HG03039 (cell line): ENCODE measurements at regions not wholly inside any gene's neighbourhood (a gene's known extent, or its start where the extent isn't known, plus 50 kb on each side); places are given as distances from the start of the nearest gene placed in this dataset.

Experiments used
- ATAC-seq: cut with Tn5 transposase; IDR thresholded peaks from one replicate; pipeline ENCODE4 v1.9.1; 2021; ENCODE audit warnings: mild to moderate bottlenecking, moderate library complexity; ENCODE audit not compliant: unreplicated experiment

DNA sequence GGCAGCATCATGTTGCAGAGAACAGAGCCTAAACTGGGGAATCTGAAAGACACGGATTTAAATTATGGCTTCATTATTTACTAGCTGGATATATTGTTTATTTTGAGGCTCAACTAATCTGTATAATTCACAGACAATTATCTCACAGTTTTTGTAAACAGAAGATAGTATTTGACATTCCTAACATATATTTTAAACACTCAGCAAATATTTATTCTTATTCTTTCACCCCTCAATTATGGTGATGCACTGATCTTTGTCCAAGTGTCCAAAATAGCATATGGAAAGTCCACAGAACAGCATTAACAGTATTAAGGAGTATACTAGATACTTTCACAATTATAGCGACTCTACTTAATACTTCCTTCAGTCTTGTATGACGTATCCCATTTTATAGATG lies 257.0 kb downstream of the ADGRG6 start:
- ATAC-seq, result no peak

DNA sequence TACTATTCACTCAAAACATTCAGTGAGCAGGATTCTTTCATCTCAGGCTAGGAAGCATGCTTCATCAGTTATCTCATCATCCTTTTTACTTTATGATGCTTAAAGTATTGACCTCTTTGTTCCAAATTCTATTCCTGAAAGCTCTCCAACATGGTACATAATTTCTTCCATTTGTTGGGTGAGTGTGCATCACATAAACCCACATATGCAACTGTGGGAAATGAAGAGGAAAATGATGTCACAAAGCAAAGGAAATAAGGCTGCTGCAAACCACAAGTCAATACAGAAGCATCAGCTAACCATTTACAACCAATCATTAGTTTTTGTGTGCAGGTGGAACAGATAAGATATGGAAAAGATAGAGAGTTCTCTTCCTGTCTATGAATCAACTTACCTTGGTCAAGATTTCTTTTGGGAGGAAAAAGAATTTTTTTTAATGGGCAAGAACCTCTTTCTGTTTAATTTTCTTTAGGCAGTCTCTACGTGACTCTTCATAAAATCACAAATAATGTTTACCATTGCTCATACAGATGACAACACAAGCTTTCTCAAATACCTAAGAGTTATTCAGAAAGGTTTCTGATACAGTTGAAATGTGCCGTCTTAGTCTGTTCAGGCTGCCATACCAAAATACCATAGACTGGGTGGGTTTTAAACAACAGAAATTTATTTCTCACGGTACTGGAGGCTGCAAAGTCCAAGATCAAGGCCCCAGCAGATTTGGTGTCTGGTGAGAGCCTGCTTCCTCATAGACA lies 259.9 kb downstream of the ADGRG6 start:
- ATAC-seq, result no peak

DNA sequence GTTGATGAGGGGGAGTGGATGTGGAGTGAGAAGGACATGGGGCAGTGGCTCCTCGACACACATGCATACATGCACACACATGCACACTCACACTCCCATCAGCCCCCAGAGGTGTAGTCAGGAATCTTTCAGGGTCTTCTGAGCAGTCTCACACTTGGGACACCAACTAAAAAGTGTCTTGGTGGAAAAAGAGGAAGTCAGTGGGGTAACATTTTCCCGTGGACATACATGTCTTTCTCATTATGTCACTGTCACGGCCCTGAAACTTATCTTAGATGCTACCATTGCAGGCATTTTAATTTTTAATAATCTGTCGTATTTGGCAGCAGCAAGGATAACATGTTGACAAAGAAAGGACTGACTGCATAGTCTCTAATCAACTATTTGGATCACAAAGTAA lies 261.1 kb downstream of the ADGRG6 start:
- ATAC-seq, result no peak

DNA sequence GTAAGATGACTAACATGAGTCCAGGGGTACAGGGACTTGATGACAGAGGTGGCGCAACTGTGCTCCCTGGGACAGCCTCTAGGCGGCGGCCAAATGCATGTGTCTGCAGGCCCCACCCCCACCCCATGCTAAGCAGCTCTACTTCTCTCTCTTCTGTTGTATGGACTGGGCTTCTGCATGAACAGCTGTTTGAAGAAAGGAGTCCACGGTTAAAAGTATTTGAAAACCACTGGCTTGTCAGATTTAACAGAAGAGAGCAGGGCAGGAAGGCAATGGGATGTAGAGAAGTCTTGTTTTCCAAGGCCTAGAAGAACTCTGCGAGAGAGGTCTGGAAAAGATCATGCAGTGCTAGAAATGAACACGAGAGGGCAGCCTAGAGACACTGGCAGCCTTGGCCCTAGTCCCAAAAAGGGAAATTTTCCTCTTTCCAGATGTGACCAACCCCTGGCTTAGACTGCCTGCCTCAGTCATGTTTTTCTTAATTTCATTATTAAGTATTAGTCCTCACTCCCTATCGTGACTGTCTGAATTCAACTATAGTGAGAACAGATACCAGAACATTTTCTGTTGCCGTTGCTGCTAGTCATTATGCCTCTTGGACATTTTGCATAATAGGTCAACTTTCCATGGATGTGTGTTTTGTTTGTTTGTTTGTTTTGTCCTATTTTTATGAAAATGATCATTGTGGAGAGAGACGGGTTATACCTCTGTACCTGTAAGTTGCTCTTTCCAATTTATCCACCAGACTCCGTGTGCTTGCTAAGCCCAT lies 265.0 kb downstream of the ADGRG6 start:
- ATAC-seq, result peak; percentile 73

DNA sequence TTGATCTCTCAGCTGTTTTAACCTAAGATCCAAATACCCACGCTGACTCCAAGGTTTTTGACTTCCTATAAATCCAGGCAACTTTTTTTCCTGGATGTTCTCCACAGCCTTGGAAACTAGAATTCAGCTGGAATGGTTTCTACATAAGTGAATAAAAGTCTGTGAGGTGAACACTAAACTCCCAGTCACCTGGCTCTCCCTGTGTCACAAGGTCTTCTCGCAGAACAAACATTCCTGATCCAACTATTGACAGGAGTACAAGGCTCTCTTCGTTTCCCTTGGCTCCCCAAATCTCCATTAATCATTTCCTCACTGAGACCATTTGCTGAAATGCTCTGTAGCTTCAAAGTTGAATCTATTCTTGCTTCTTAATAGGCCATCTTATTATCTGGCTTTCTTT lies 265.7 kb downstream of the ADGRG6 start:
- ATAC-seq, result no peak

DNA sequence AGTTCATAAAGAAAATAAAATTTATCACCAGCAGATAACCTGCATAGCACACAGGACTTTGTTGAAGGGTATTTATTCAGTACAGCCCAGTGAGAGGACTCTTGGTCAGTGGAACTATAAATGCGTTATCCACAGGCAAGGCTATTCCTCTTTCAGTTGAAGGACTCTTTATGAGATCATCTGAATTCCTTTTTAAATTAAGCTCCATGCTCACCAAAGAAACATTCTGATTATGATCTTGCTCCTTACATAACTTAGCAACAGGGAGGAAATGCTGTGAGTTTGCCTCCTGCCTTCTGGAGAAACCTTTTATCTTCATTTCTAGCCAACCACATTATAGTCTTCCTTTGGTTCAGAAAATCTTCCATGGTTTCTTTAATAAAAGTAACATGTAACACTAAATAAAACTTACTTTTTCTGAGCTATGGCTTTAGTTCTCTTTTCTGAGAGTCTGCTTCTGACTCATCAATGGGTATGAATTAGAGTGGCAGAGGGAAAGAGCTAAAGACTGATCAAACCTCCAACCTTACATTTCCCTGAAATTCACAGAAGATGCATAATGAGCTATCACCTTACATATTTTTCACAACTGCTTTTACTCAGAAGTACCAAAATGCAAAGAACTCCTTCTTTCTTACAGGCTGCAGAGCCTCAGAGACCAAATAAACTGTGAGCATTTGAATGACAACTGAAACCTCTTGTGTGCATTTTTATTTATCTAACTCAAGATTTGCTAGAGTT lies 267.2 kb downstream of the ADGRG6 start:
- no peak for ATAC-seq

DNA sequence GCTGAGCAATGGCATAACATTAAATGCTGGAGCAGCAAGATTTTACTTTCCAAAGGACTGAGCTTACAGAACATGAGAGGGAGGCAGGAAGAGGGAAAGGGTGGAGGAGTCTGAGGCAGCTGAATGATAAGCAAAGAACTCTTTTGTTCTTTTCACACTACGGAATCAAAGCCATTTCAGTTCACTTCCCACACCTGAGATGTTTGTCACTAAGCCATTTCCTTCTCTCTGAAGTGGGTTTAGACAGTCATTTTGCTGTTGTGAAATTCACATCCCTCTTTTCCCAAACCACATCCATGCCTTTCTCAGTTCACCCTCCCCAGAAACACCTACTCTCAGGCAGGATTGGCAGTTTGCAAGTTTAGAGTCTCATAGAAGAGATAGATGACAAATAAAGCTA lies 267.9 kb downstream of the ADGRG6 start:
- ATAC-seq, result no peak

DNA sequence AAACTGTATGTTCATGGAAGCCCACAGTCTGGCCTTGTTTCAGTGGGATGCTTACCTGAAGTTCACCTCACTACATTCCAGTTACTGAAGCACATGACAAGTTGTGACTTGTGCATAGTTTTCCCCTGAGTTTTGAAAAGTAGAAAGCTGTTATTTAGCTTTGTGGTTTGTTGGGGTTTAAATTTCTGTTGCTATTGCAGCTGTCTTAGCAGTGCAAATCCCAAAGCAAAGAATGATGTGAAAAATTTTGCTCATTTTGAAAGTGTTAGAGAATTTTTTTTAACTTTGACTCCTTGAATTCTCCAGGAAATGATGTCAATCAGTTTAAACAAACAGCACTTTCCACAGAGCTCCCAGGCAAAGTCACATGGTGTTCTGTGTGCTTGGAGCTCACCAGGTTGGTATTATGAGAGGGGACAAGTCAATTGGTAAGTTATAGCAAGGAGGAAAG lies 268.4 kb downstream of the ADGRG6 start:
- no peak for ATAC-seq

DNA sequence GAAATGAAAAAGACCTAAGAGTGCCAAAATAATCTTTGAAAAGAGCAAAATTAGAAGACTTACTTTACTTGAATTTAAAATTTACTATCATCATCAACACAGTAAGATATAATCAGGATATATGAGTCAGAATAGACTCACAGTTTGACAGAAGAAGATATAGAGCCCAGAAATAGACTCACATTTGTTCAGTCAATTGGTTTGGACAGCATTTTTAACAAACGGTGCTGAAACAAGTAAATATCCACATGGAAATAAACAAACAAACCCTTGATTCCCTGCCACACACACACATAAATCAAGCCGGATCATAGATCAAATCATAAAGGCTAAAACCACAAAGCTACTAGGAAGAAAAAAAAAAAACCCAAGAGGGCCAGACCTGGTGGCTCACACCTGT lies 291.1 kb downstream of the ADGRG6 start:
- no peak for ATAC-seq

DNA sequence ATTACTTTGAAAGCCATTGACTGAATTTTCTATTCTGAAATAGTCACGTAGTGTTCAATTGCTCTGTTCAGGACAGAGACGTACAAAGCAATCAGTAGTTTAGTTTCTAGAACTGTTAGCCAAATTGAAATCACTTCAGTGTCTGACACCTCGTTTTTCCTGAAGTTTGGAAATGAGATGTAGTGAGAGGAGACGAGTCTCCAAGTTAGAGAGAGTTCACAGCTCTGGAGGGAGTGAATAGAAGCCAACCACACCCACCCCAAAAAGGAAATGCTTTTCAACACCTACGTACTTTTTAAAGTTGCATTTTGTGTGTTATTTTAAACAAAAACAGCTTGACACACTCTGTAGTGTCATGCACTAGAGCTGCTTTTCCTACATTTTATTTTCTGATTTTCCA lies 296.0 kb downstream of the ADGRG6 start:
- ATAC-seq, result no peak

DNA sequence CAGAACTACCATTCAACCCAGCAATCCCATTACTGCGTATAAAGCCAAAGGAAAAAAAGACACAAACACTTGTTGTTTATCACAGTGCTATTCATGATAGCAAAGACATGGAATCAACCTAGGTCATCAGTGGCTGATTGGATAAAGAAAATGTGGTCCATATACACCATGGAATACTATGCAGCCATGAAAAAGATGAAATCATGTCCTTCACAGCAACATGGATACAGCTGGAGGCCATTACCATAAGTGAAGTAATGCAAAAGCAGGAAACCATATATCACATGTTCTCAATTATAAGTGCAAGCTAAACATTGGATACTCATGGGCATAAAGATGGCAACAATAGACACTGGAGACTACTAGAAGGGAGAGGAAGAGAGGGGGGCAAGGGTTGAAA lies 299.6 kb downstream of the ADGRG6 start:
- ATAC-seq, result no peak

DNA sequence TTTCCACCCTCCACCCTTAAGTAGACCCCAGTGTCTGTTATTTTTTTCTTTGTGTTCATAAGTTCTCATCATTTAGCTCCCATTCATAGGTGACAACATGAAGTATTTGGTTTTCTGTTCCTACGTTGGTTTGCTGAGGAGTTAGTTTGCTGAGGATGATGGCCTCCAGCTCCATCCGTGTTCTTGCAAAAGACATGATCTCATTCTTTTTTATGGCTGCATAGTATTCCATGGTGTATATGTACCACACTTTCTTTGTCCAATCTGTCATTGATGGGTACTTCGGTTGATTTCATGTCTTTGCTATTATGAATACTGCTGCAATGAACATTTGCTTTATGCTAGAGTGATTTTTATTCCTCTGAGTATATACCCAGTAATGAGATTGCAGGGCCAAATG lies 301.2 kb downstream of the ADGRG6 start:
- ATAC-seq, result no peak

DNA sequence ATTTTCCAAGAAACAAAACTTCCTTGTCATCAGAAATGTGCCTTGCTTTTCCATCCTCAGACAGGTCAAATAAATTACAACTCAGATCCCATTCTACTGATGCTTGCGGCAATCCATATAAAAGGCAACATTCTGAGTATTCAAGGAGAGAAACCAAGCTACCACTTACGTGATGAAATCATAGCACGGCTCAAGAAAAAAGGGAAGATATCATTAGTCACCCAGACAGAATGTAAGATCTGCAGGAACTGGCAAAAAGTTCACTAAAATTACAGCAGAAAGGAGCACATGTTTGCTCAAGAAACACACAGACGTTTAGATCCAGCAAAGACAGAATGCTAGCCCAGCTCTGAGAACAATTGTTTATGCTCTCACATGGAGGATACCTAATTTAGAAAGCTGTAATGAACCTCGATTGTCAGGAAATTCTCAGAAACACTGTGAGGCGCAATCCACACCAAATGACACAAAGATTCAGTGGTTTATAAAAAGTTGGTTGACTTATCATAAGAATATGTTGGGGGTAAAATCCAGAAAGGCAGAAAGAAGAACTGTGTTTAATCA lies 304.2 kb downstream of the ADGRG6 start:
- ATAC-seq, result no peak

DNA sequence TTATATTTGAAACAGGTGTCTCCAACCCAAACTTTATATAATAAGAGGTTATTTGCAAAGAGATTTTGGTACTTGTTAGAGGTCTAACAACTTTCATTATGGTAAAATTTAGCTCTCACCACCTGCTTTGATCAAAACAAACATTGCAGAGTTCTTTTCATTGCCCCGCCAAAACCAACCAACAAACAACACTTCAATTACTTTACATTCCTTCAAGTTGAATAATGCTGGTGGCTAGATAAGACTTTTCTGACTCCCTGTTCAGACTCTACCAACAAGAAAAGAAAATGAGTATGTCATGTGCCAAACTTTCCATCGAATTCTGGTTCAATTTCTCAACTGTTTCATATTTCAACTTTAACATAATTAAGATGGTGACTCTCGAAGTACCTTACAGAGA lies 311.1 kb downstream of the ADGRG6 start:
- ATAC-seq, result no peak

DNA sequence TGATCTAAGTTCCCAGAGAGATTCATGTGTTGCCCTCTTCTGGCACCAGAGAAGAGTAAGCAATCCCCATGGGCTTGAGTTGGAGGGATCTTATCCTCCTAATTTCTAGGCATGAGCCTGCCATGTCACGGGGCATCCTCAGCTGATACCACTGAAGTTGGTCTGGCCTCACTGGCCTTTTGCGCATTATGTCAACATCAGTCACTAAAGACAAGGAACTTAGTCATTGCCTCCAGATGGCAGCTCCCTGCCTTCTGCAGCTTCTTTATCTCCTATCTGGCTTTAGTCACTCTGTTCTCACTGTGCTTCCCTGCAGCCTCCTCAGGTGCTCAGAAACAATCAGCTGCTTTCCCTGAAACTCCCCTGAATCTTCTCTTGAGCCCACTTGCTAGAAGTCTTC lies 312.2 kb downstream of the ADGRG6 start:
- ATAC-seq, result no peak

DNA sequence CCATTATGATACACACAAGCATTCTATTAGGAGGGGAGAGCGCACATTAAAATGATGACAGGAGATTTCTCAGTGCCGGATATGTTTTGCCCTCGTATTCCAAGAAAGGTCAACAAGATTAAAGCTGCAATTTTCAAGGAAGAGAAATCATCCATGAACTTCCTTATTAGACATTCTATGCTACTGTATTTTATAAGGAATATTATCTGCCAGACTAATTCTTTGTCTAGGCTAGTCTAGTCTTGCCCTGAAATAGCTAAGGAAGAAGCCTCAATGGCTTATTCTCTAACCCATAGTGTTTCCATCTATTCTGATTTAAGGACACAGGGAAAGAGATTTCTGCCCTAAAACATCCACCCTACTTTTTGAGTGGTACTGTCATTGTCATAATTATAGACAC lies 315.4 kb downstream of the ADGRG6 start:
- no peak for ATAC-seq

DNA sequence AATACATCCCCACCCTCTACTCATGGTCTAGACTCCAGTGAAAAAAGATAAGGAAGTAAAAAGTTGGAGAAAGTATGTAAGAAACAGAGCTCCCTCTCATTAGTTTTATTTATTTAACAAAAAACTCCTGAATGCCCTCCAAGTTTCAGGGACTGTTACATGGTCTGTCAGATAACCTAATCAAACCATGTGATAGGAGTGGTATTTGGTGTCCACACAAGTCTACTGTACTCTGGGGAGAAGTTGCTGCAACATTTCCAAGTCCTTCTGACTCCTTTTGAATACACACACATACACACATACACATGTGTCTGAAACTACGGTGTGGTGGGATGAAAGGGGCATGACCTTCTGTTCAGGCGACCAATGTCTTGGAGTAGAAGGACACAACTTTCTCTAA lies 320.0 kb downstream of the ADGRG6 start:
- no peak for ATAC-seq

DNA sequence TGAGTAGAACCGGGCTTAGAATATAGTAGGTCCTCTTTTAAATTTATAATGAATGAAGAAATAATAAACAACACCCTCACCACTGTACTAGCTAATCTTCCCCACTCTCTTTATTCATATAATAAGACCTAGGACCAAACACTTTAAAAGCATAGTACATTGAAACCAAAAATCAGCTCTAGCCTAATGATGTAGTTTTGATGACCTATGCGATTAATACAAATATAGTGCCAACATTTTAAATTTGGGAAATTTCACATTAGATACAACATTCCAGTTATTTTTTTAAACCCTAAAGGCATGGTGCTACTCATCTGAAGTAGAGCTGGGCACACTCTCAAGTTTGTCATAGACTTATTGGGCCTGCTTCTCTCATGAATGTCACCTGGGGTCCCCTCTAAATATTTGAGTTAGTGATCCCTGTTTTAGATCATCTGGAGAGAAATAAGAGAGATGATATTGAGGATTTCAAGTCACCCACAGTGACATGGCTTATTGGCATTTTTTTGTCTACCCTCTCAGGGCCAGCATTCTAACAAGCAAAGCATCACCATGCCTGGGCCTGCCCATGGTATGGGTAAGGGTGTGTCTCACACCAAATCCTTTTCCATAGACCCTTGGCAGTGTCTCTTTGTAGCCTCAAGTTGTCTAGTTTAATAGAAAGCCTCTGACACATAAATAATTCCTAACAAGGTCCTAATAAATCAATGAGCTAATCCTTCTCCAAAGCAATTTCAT lies 319.8 kb downstream of the HIVEP2 start:
- ATAC-seq, result no peak

DNA sequence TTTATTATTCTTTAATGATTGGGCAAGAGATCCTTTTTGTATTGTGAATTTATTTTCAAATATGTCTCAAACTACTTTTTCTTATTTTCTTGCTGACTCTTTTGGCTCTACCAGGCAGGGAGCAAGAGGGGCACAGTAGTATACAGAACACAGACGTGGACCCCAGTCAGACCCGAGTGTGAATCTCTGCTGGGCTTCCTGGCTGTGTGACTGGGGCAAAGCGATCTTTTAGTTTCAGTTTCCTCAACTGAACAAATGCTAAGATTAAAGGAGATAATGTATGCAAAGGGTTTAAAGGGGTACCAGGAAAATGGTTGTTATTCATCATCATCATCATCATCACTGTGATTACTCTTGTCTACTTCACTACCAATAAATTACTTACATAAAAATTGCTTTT lies 317.5 kb downstream of the HIVEP2 start:
- no peak for ATAC-seq

DNA sequence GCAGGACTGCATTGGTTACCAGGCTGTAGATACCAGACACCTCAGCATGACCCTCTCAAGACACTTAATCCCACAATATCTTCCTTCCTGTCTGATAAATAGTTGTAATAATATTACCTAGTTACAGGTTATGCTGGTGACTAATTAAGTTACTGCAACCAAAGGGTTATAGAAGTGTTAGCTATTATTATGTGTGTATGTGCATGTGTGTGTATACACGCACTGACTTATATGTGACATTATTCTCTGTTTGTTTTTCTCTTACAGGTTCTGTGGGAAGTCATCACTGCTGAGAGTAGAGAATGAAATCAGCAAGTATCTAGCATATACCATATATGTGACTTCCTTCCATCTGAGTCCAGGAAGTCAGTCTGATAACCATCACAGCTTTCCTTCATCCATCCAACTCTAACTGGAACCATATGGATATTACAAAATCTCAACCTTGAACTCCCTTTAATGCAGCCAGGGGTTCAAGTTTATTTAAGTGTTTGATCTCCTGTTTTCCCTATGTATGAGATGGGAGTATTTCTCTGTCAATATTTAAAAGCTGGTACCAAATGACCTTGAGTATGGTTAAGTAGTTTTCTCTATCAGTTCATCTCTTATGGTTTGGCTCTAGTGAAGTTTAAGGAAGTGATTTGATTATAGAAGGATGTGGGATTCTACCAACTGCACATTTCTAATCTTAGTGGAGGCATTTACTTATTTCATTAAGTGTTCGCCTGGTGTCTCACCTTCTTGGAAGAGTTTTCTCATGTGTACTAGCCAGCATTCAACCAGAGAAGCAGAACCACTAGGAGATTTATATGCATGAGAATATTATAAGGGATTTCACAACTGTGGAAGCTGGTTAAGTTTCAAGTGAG lies 313.2 kb downstream of the HIVEP2 start:
- ATAC-seq, result no peak
